HG03159 (cell line): ENCODE measurements at regions not wholly inside any gene's neighbourhood (a gene's known extent, or its start where the extent isn't known, plus 50 kb on each side); places are given as distances from the start of the nearest gene placed in this dataset.

ENCODE experiments used
- ATAC-seq: cut with Tn5 transposase; IDR thresholded peaks from one replicate; pipeline ENCODE4 v1.9.1; 2021; ENCODE audit warnings: mild to moderate bottlenecking, moderate library complexity; ENCODE audit not compliant: unreplicated experiment

- no peak for ATAC-seq
Observed at GRCh38 chr13:40132249-40132648, 476.8 kb downstream of the COG6 start.

- ATAC-seq: no peak
Observed at GRCh38 chr13:40136896-40137295, 481.4 kb downstream of the COG6 start.

GRCh38 chr13:40137400-40137799 lies 481.9 kb downstream of the COG6 start:
- no peak for ATAC-seq

- no peak for ATAC-seq
Observed at GRCh38 chr13:40139896-40140520, 484.5 kb downstream of the COG6 start.

GRCh38 chr13:40141859-40142555 lies 486.5 kb downstream of the COG6 start:
- ATAC-seq: no peak

GRCh38 chr13:40143106-40143505 lies 487.6 kb downstream of the COG6 start:
- ATAC-seq: no peak

- no peak for ATAC-seq
Observed at GRCh38 chr13:40143559-40143958, 488.1 kb downstream of the COG6 start.

GRCh38 chr13:40145139-40145538 lies 489.7 kb downstream of the COG6 start:
- ATAC-seq: no peak

GRCh38 chr13:40146063-40146462 lies 490.6 kb downstream of the COG6 start:
- no peak for ATAC-seq

GRCh38 chr13:40146611-40147117 lies 491.2 kb downstream of the COG6 start:
- ATAC-seq: no peak

GRCh38 chr13:40148101-40148500 lies 492.6 kb downstream of the COG6 start:
- ATAC-seq: no peak

GRCh38 chr13:40148742-40149141 lies 493.3 kb downstream of the COG6 start:
- no peak for ATAC-seq

GRCh38 chr13:40149611-40150274 lies 494.3 kb downstream of the COG6 start:
- no peak for ATAC-seq

GRCh38 chr13:40151673-40152072 lies 496.2 kb downstream of the COG6 start:
- no peak for ATAC-seq

- ATAC-seq: no peak
Observed at GRCh38 chr13:40152145-40152544, 496.7 kb downstream of the COG6 start.

GRCh38 chr13:40152922-40153321 lies 497.5 kb downstream of the COG6 start:
- ATAC-seq: no peak

GRCh38 chr13:40153516-40153915 lies 498.1 kb downstream of the COG6 start:
- ATAC-seq: no peak

GRCh38 chr13:40155201-40155600 lies 499.7 kb downstream of the COG6 start:
- ATAC-seq: no peak

- ATAC-seq: no peak
Observed at GRCh38 chr13:40158218-40158617, 502.8 kb downstream of the COG6 start.

- ATAC-seq: no peak
Observed at GRCh38 chr13:40158757-40159156, 503.3 kb downstream of the COG6 start.

GRCh38 chr13:40159736-40160135 lies 504.3 kb downstream of the COG6 start:
- no peak for ATAC-seq
